ENCODE measurements at regions not wholly inside any gene's neighbourhood (a gene's known extent, or its start where the extent isn't known, plus 50 kb on each side); places are given as distances from the start of the nearest gene placed in this dataset.
"Not testable (repeated sequence)": the region's sequence is repeated elsewhere in the genome, so short reads cannot be mapped to it uniquely, and the experiment has no call there.

DNA sequence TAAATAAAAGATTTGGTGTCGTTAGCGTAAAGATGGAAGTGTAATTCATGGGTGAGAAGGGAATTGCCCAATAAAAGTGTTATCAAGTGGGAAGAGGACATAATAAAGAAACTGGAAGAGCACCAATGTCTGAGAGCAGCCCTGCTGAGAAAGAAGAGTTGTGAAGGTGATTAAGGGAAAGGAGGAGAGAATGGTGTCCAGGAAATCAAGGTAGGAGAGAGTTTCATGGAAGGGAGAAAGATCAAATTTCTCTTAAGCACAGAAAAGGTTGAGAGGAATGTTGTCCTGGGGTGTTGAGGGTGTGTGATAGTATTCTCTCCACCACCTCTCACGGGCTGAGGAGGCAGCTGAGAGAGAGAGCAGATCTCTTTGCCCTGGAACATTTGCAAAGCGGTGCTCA, 339.7 kb downstream of the SATB1 start (continued):
- TF ChIP-seq RFX5 (IDR thresholded peaks at IDR 0.05), result no peak
- no peak for TF ChIP-seq CBX2 (IDR thresholded peaks at IDR 0.05; ENCODE audit: borderline replicate concordance, low read depth)
- no peak for TF ChIP-seq PHF8 (IDR thresholded peaks at IDR 0.05; ENCODE audit: borderline replicate concordance, low read depth)

DNA sequence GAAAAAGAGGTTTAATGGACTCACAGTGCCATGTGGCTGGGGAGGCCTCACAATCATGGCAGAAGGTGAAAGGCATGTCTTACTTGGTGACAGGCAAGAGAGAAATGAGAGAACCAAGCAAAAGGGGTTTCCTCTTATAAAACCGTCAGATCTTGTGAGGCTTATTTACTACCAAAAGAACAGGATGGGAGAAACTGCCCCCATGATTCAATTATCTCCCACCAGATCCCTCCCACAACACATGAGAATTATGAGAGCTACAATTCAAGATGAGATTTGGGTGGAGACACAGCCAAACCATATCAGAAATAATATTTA, 340.8 kb upstream of the TBC1D5 start:
- POLR2A ChIA-PET; H3K4me3 ChIP-seq; H3K4me2 ChIP-seq; CTCF ChIA-PET; H3K27ac ChIP-seq; DNase-seq (ENCODE audit: low read depth in 1 of 2, low spot score in 1 of 2); H3K9me3 ChIP-seq; ATAC-seq; FAIRE-seq: not testable (repeated sequence)
- 79% methylated on average over 1 of the region's 1 CpG for WGBS (ENCODE audit: missing lambda C conversion rate)
- H3K4me1 ChIP-seq, result peaks cover 13% of the 10 kb centered on the region

DNA sequence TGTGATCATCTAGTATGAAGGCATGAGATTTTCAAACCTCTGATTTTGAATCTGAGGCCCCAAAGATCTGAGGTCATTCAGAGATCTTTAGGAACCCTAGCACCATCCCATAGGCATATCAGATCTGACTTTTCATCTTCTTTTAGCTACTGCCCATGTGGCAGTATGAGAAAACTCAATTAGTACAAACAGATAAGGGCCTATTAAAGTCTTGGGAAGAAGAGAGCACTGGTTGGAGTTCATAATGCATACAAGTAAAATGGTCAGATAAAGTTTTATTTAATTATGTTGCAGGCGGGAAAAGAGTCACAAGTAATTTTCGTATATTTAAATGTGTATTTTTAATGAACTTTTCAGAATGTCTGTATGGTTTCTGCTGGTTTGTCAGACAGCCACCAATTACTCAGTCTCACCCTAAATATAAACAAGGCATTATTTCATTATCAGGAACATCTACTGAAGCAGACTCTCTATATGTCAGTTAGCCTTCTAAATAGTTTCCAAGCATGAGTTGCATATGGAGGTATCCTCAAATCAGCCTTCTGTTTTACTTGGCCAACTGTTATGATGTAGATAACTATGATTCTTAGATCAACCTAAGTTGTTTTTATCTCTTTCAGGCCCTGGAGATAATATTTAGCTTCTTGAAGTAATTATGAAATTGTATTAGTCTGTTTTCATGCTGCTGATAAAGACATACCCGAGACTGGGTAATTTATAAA, 340.3 kb upstream of the TBC1D5 start:
- TF ChIP-seq ZNF302 (CRISPR knock-in tag; IDR thresholded peaks at IDR 0.05), result no peak
- no peak for TF ChIP-seq CEBPB (IDR thresholded peaks at IDR 0.05)
- TF ChIP-seq, protein P1, sequence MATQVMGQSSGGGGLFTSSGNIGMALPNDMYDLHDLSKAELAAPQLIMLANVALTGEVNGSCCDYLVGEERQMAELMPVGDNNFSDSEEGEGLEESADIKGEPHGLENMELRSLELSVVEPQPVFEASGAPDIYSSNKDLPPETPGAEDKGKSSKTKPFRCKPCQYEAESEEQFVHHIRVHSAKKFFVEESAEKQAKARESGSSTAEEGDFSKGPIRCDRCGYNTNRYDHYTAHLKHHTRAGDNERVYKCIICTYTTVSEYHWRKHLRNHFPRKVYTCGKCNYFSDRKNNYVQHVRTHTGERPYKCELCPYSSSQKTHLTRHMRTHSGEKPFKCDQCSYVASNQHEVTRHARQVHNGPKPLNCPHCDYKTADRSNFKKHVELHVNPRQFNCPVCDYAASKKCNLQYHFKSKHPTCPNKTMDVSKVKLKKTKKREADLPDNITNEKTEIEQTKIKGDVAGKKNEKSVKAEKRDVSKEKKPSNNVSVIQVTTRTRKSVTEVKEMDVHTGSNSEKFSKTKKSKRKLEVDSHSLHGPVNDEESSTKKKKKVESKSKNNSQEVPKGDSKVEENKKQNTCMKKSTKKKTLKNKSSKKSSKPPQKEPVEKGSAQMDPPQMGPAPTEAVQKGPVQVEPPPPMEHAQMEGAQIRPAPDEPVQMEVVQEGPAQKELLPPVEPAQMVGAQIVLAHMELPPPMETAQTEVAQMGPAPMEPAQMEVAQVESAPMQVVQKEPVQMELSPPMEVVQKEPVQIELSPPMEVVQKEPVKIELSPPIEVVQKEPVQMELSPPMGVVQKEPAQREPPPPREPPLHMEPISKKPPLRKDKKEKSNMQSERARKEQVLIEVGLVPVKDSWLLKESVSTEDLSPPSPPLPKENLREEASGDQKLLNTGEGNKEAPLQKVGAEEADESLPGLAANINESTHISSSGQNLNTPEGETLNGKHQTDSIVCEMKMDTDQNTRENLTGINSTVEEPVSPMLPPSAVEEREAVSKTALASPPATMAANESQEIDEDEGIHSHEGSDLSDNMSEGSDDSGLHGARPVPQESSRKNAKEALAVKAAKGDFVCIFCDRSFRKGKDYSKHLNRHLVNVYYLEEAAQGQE (IDR thresholded peaks at IDR 0.05), result no peak
- CTCF ChIA-PET, result no interaction called here
- ATAC-seq (no peak), FAIRE-seq (no peak), DNase-seq (ENCODE audit: low read depth in 1 of 2, low spot score in 1 of 2) (no peak)
- 79% methylated on average over 3 of the region's 3 CpGs for WGBS (ENCODE audit: missing lambda C conversion rate)
- Histone ChIP-seq H3K9me3 (no peaks in the 10 kb centered on the region), H3K4me2 (no peak overlapping the region), H3K4me1 (peaks cover 13% of the 10 kb centered on the region), H3K27ac (no peak overlapping the region), H3K4me3 (no peak overlapping the region)
- POLR2A ChIA-PET, result no interaction called here

DNA sequence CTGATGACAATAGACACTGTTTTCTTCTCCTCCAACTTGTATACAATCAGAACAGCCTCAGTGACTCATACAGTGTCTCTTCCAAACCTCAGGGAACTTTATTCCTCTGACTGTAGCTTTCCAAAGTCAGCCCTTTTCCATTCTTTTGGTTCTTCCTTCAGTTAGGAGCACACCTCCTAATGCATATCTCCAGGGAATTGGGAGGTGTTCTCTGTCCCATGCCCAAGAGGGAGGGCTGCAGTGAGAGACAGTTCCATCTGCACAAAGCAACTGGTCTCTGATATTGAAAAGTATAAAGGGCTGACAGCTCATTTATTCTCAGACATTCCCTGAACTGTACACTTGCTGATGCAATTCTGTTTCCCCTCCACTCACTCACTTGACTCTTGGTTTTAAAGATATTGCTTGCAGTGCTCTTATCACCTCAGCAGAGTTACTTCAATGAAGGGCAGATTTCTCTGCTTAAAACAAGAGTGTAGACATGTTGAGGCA, 337.8 kb upstream of the TBC1D5 start:
- POLR2A ChIA-PET, result no interaction called here
- no peak for FAIRE-seq
- Histone ChIP-seq H3K4me1 (peaks cover 13% of the 10 kb centered on the region), H3K4me2 (peak overlapping the region; percentile 25), H3K27ac (peak overlapping the region in 1 of 2 experiments; percentile 38; a peak in 2 of 6 replicates), H3K4me3 (no peak overlapping the region), H3K9me3 (no peaks in the 10 kb centered on the region)
- CTCF ChIA-PET, result no interaction called here
- ATAC-seq, result peak; percentile 58 to 70; a peak in 3 of 6 replicates
- TF ChIP-seq TFCP2L1 (CRISPR knock-in tag; IDR thresholded peaks at IDR 0.05) (no peak), CBX8 (IDR thresholded peaks at IDR 0.05) (no peak), RARB (CRISPR knock-in tag; IDR thresholded peaks at IDR 0.05) (no peak)
- no peak for DNase-seq (ENCODE audit: low read depth in 1 of 2, low spot score in 1 of 2)

DNA sequence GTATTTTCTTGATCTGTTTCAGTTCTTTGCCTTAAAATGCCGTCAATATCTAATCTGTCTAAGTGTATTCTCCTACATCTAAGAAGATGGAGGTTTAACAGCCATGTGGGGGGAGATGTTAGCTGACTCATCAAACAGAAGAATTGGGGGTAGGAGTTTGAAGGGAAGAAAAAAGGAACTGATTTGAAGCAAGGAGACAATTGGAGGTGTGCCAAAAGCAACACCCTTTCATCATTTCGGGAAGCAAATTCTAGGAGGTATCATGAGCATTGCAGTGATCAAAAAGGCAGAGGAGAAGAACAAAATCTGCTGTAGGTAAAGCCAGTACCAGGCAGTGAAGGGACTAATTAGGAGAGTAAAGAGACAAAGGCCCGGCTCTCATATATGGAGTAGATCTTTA, 337.3 kb upstream of the TBC1D5 start:
- DNase-seq (ENCODE audit: low read depth in 1 of 2, low spot score in 1 of 2), result no peak
- Histone ChIP-seq H3K9me3 (no peaks in the 10 kb centered on the region), H3K4me2 (peak overlapping the region; percentile 25), H3K27ac (no peak overlapping the region; a peak in 1 of 6 replicates), H3K4me3 (no peak overlapping the region), H3K4me1 (peaks cover 13% of the 10 kb centered on the region)
- FAIRE-seq, result no peak
- TF ChIP-seq FOXS1 (CRISPR knock-in tag; IDR thresholded peaks at IDR 0.05) (peak; percentile 24; the same call in 1 of the 2 replicates), RFX5 (IDR thresholded peaks at IDR 0.05) (no peak), TP53 (CRISPR knock-in tag; IDR thresholded peaks at IDR 0.05) (no peak), FOSB (CRISPR knock-in tag; IDR thresholded peaks at IDR 0.05) (no peak), ZNF302 (CRISPR knock-in tag; IDR thresholded peaks at IDR 0.05) (no peak), PHF8 (IDR thresholded peaks at IDR 0.05; ENCODE audit: borderline replicate concordance, low read depth) (no peak), RAD21 (conservative IDR thresholded peaks at IDR 0.05 in 1 of 2, IDR thresholded peaks at IDR 0.05 in 1 of 2) (no peak)
- ChIA-PET POLR2A (no interaction called here), CTCF (no interaction called here)
- 13% methylated on average over 3 of the region's 3 CpGs for WGBS (ENCODE audit: missing lambda C conversion rate)
- no peak for ATAC-seq

Data from A549 (cell line).